ENCODE measurements at regions not wholly inside any gene's neighbourhood (a gene's known extent, or its start where the extent isn't known, plus 50 kb on each side); places are given as distances from the start of the nearest gene placed in this dataset.
A peak's percentile ranks its signal among the peaks of the same experiment; 100 is the strongest.

DNA sequence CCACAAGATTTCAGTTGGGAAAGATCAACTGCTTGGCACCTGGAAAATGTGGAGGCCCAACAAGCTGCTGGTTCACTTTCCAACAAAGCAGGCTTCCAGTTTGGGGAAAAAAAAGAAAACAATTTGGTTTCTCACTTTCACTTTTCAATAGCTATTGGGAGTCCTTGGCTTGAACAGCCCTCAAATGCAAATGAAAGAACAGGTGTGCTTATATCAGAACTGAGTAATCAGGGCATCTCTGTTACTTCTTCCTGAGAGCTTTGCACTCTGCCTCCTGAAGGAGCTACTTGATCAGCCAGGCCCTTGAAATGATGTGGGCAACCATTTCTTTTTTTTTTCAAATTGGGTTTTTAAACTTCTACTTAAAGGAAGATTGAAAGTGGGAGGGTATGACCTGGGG, 73.5 kb downstream of the MFAP3 start:
- Mint-ChIP-seq H3K9me3 (no peaks in the 10 kb centered on the region), H3K4me3 (no peak overlapping the region), H3K36me3 (no peaks in the 10 kb centered on the region), H3K4me1 (ENCODE audit: unreplicated experiment) (peaks cover 5% of the 10 kb centered on the region), H3K27ac (no peak overlapping the region), H3K27me3 (peaks cover 43% of the 10 kb centered on the region)
- TF ChIP-seq, protein P1, sequence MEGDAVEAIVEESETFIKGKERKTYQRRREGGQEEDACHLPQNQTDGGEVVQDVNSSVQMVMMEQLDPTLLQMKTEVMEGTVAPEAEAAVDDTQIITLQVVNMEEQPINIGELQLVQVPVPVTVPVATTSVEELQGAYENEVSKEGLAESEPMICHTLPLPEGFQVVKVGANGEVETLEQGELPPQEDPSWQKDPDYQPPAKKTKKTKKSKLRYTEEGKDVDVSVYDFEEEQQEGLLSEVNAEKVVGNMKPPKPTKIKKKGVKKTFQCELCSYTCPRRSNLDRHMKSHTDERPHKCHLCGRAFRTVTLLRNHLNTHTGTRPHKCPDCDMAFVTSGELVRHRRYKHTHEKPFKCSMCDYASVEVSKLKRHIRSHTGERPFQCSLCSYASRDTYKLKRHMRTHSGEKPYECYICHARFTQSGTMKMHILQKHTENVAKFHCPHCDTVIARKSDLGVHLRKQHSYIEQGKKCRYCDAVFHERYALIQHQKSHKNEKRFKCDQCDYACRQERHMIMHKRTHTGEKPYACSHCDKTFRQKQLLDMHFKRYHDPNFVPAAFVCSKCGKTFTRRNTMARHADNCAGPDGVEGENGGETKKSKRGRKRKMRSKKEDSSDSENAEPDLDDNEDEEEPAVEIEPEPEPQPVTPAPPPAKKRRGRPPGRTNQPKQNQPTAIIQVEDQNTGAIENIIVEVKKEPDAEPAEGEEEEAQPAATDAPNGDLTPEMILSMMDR (conservative IDR thresholded peaks at IDR 0.05), result no peak
- DNase-seq (ENCODE audit: extremely low spot score, unreplicated experiment), result no peak

DNA sequence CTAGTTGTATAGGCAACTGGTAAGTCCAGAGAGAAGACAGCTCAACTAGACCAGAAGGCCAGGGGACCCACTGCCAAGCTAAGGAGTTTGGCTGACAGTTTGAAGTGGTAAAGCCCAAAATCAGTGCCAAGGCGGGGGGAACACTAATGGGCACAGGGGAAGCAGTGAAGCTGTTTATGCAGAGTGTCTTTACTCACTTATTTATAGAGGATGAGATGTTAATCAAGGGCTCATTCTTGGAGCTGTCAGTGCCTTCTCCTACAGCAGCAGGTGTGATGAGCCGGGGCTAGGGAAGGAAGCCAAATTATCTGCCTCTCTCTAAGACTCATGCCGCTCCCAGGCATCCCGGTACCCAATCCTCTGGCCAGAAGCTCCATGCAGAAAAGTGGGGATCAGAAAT, 75.2 kb upstream of the GALNT10 start:
- no peaks in the 10 kb centered on the region for H3K36me3 Mint-ChIP-seq
- H3K4me1 Mint-ChIP-seq (ENCODE audit: unreplicated experiment), result peaks cover 9% of the 10 kb centered on the region
- no peaks in the 10 kb centered on the region for H3K9me3 Mint-ChIP-seq
- TF ChIP-seq, protein P1 (conservative IDR thresholded peaks at IDR 0.05), result no peak
- H3K4me3 Mint-ChIP-seq, result no peak overlapping the region
- H3K27ac Mint-ChIP-seq, result no peak overlapping the region
- DNase-seq (ENCODE audit: extremely low spot score, unreplicated experiment), result no peak
- peaks cover 30% of the 10 kb centered on the region for H3K27me3 Mint-ChIP-seq

DNA sequence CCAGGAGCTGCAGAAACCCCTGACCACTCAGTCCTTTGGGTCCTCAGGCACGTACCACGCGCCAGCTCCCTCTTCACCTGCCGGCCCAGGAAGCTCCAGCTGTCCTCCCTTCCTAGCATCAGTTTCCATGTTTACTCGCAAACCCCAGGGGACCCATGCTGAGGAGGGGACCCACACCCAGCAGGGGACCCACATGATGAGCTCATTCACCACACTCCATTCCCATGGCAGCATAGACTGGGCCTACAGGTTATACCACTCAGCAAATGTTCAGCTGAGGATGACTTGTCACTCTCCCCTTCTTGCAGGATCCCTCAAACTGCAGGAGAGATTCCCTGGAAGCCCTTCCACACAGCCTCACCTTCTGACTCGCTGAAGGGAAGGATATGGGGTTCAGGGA, 73.5 kb upstream of the GALNT10 start:
- Mint-ChIP-seq H3K27me3 (peaks cover 16% of the 10 kb centered on the region), H3K36me3 (no peaks in the 10 kb centered on the region), H3K4me3 (no peak overlapping the region), H3K9me3 (no peaks in the 10 kb centered on the region), H3K27ac (no peak overlapping the region), H3K4me1 (ENCODE audit: unreplicated experiment) (peaks cover 9% of the 10 kb centered on the region)
- TF ChIP-seq, protein P1 (conservative IDR thresholded peaks at IDR 0.05), result no peak
- no peak for DNase-seq (ENCODE audit: extremely low spot score, unreplicated experiment)

DNA sequence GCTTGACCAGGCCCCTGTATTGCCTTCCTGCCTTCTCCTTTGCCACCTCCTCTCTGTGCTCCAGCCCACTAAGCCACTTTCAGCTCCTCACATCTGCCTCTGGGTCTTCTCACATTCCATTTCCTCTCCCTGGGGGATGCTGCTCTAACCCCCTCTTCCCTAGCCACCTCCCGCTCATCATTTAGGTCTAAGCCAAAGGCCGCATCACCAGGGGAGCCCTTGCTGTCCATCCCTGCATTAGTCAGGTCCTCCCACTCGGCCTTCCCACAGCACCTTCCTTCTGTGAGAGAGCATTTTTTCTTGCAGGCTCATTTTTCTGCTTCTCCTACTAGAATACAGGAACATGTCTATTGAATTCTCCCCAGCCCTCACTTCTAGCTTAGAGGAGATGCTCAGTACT, 72.6 kb upstream of the GALNT10 start:
- H3K4me3 Mint-ChIP-seq, result no peak overlapping the region
- TF ChIP-seq, protein P1 (conservative IDR thresholded peaks at IDR 0.05), result no peak
- H3K27ac Mint-ChIP-seq, result peak overlapping the region; percentile 15
- H3K36me3 Mint-ChIP-seq, result no peaks in the 10 kb centered on the region
- DNase-seq (ENCODE audit: extremely low spot score, unreplicated experiment), result no peak
- no peaks in the 10 kb centered on the region for H3K9me3 Mint-ChIP-seq
- H3K4me1 Mint-ChIP-seq (ENCODE audit: unreplicated experiment), result peaks cover 9% of the 10 kb centered on the region
- peaks cover 15% of the 10 kb centered on the region for H3K27me3 Mint-ChIP-seq

DNA sequence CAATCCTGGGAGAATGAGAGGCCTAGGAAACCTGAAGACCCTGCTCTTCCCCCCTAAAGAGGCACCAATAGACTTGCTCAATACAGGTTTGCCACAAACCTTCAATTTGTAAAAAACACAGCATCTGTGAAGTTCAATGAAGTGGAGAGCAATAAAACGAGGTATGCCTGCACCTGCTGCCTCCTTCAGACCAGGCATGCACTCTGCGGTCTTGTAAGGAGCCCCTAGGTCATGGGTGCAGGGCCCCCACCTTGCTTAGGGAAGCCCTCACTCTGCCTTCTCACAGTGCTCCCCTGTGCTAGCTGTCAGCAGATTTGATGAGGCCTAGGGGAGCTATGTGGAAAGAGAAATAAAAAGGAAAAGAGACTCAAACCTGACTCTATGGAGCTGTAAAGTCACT, 72.1 kb upstream of the GALNT10 start:
- Mint-ChIP-seq H3K4me1 (ENCODE audit: unreplicated experiment) (peaks cover 9% of the 10 kb centered on the region), H3K27ac (no peak overlapping the region), H3K27me3 (peaks cover 13% of the 10 kb centered on the region), H3K4me3 (no peak overlapping the region), H3K36me3 (no peaks in the 10 kb centered on the region), H3K9me3 (no peaks in the 10 kb centered on the region)
- no peak for DNase-seq (ENCODE audit: extremely low spot score, unreplicated experiment)
- TF ChIP-seq, protein P1 (conservative IDR thresholded peaks at IDR 0.05), result no peak

DNA sequence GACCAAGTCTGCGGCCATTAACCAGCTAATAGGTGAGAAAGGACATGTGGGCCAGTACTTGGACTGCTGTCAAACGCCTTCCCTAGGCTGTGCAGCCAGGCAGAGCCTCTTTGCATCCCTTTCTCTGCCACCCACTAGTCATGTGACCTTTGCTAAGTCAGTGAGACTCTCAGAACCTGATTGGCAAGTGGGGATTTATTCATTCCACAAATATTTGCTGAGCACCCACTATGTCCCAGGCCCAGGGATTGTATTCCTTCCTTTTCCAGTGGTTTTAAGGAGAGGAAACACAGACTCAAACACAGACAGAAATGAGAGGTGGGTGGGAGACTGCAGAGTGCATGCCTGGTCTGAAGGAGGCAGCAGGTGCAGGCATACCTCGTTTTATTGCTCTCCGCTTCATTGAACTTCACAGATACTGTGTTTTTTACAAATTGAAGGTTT, 71.6 kb upstream of the GALNT10 start:
- Mint-ChIP-seq H3K4me1 (ENCODE audit: unreplicated experiment) (peaks cover 9% of the 10 kb centered on the region), H3K27ac (no peak overlapping the region), H3K4me3 (no peak overlapping the region), H3K9me3 (no peaks in the 10 kb centered on the region), H3K36me3 (no peaks in the 10 kb centered on the region), H3K27me3 (peaks cover 13% of the 10 kb centered on the region)
- DNase-seq (ENCODE audit: extremely low spot score, unreplicated experiment), result no peak
- TF ChIP-seq, protein P1 (conservative IDR thresholded peaks at IDR 0.05), result no peak
